Thoracic aorta (tissue), 2 donors: ENCODE measurements at regions not wholly inside any gene's neighbourhood (a gene's known extent, or its start where the extent isn't known, plus 50 kb on each side); places are given as distances from the start of the nearest gene placed in this dataset.
"Not testable (repeated sequence)": the region's sequence is repeated elsewhere in the genome, so short reads cannot be mapped to it uniquely, and the experiment has no call there.

Experiments used
- ATAC-seq: fragments of 150-250 bp; one replicate; pipeline ENCODE4 v1.8.0; 2017; ENCODE audit warnings: low read depth; ENCODE audit not compliant: insufficient number of reproducible peaks, low FRiP score
- DNase-seq: peaks from one replicate; pipeline ENCODE4 v3.0.0-alpha.2; 2020; ENCODE audit warnings: low spot score
- H3K27ac ChIP-seq, 2 donors: fragments of 200-600 bp; sonication (generic); 1 replicate in 1 of 2; 2 replicates in 1 of 2; pipeline ENCODE4 v1.5.1; 2016; ENCODE audit warnings: mild to moderate bottlenecking in 2 of 2, moderate library complexity in 2 of 2
- H3K27me3 ChIP-seq: fragments of 200-600 bp; sonication (generic); replicated peaks from 2 replicates; pipeline ENCODE4 v1.6.0; 2016; ENCODE audit warnings: mild to moderate bottlenecking; ENCODE audit not compliant: insufficient read depth
- H3K36me3 ChIP-seq: fragments of 200-600 bp; sonication (generic); one replicate; pipeline ENCODE4 v1.5.1; 2016
- H3K4me1 ChIP-seq, 2 donors: fragments of 200-600 bp; sonication (generic); 1 replicate in 1 of 2; 2 replicates in 1 of 2; pipeline versions ENCODE4 v1.5.1 to v1.6.0; 2016; ENCODE audit warnings: low read depth in 2 of 2, mild to moderate bottlenecking in 1 of 2; ENCODE audit not compliant: control insufficient read depth in 1 of 2
- H3K4me3 ChIP-seq: fragments of 200-600 bp; sonication (generic); 2 replicates; pipeline ENCODE4 v1.5.1; 2016; ENCODE audit warnings: mild to moderate bottlenecking
- H3K9me3 ChIP-seq: fragments of 200-600 bp; sonication (generic); 2 replicates; pipeline ENCODE4 v1.5.1; 2016
- CTCF ChIP-seq: fragments of 200-600 bp; sonication (generic); IDR thresholded peaks from one replicate; pipeline ENCODE4 v1.5.1; 2019; ENCODE audit warnings: antibody characterized with exemption

- Histone ChIP-seq H3K4me3 (no peak overlapping the region), H3K9me3 (no peaks in the 10 kb centered on the region), H3K27me3 (no peaks in the 10 kb centered on the region), H3K36me3 (no peaks in the 10 kb centered on the region), H3K4me1 (no peaks in the 10 kb centered on the region), H3K27ac (no peak overlapping the region)
- TF ChIP-seq CTCF: no peak
- DNase-seq: no peak
- ATAC-seq: no peak
Measured at GRCh38 chr22:25334162-25334490, 114.7 kb downstream of the CRYBB2 start.

- not testable (repeated sequence) for H3K27me3 ChIP-seq, H3K27ac ChIP-seq, H3K9me3 ChIP-seq, H3K4me1 ChIP-seq, H3K4me3 ChIP-seq, DNase-seq, H3K36me3 ChIP-seq, ATAC-seq
Measured at GRCh38 chr22:25334631-25335030, 115.2 kb downstream of the CRYBB2 start.

GRCh38 chr22:25335276-25335675 is 115.8 kb downstream of the CRYBB2 start:
- H3K9me3 ChIP-seq, H3K27ac ChIP-seq, H3K4me3 ChIP-seq, H3K36me3 ChIP-seq, H3K27me3 ChIP-seq, ATAC-seq, H3K4me1 ChIP-seq, DNase-seq: not testable (repeated sequence)

GRCh38 chr22:25340536-25340935 is 121.1 kb downstream of the CRYBB2 start:
- not testable (repeated sequence) for H3K27ac ChIP-seq, DNase-seq, H3K36me3 ChIP-seq, H3K4me1 ChIP-seq, ATAC-seq, H3K27me3 ChIP-seq, H3K9me3 ChIP-seq, H3K4me3 ChIP-seq

- H3K36me3 ChIP-seq, DNase-seq, H3K27me3 ChIP-seq, H3K9me3 ChIP-seq, H3K4me3 ChIP-seq, H3K4me1 ChIP-seq, ATAC-seq, H3K27ac ChIP-seq: not testable (repeated sequence)
Measured at GRCh38 chr22:25344366-25344765, 124.9 kb downstream of the CRYBB2 start.

- Histone ChIP-seq H3K9me3 (no peaks in the 10 kb centered on the region), H3K36me3 (peaks cover 7% of the 10 kb centered on the region), H3K4me3 (no peak overlapping the region), H3K4me1 (no peaks in the 10 kb centered on the region), H3K27ac (no peak overlapping the region), H3K27me3 (no peaks in the 10 kb centered on the region)
- ATAC-seq: no peak
- no peak for TF ChIP-seq CTCF
- DNase-seq: no peak
Measured at GRCh38 chr22:25346859-25347751, 127.7 kb downstream of the CRYBB2 start.

- H3K27ac ChIP-seq: no peak overlapping the region
- DNase-seq: no peak
- H3K4me1 ChIP-seq: no peaks in the 10 kb centered on the region
- no peak overlapping the region for H3K4me3 ChIP-seq
- ATAC-seq: no peak
- H3K27me3 ChIP-seq: no peaks in the 10 kb centered on the region
- H3K36me3 ChIP-seq: peaks cover 7% of the 10 kb centered on the region
- H3K9me3 ChIP-seq: no peaks in the 10 kb centered on the region
- TF ChIP-seq CTCF: no peak
Measured at GRCh38 chr22:25347752-25348102, 128.3 kb downstream of the CRYBB2 start.
